ENCODE measurements at regions not wholly inside any gene's neighbourhood (a gene's known extent, or its start where the extent isn't known, plus 50 kb on each side); places are given as distances from the start of the nearest gene placed in this dataset.

DNA sequence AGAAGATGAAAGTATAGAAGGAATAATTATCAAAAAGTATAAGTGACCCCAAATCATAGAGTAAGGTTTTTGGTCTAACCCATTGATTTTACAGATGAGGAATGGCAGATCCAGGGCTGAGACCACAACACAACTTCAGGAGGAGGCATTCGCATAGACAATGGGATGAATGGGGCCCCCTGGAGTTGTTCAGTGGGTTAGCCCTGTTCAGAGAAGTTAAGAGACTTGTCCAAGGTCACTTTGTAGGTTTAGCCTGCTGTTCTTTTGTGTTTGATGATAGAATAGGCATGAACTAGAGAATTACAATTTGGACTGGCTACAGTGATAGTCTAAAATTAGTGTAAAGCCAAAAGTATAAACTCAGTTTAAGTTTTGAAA lies 233.9 kb downstream of the KCNRG start:
- no peaks in the 10 kb centered on the region for H3K4me1 ChIP-seq (ENCODE audit: insufficient read depth, low read length)

More for the DNA sequence above, 233.9 kb downstream of the KCNRG start:
- no peaks in the 10 kb centered on the region for H3K27me3 ChIP-seq (ENCODE audit: insufficient read depth, low read length)
- H4K5ac ChIP-seq (ENCODE audit: insufficient read length, low read depth, low read length): no peak overlapping the region
- WGBS (ENCODE audit: extremely low coverage, insufficient read length, low lambda C conversion rate): no CpG with 5 or more reads among the region's 1 CpG
- H3K23ac ChIP-seq (ENCODE audit: insufficient read length, low read depth, low read length): no peak overlapping the region
- no peak overlapping the region for H3T11ph ChIP-seq (ENCODE audit: low read length)
- H3K9ac ChIP-seq (ENCODE audit: extremely low read depth, insufficient read length, low read length): no peak overlapping the region
- no peaks in the 10 kb centered on the region for H3K79me2 ChIP-seq (ENCODE audit: insufficient read depth, low read length)
- no peak overlapping the region for H3K27ac Mint-ChIP-seq
- TF ChIP-seq, protein P1, sequence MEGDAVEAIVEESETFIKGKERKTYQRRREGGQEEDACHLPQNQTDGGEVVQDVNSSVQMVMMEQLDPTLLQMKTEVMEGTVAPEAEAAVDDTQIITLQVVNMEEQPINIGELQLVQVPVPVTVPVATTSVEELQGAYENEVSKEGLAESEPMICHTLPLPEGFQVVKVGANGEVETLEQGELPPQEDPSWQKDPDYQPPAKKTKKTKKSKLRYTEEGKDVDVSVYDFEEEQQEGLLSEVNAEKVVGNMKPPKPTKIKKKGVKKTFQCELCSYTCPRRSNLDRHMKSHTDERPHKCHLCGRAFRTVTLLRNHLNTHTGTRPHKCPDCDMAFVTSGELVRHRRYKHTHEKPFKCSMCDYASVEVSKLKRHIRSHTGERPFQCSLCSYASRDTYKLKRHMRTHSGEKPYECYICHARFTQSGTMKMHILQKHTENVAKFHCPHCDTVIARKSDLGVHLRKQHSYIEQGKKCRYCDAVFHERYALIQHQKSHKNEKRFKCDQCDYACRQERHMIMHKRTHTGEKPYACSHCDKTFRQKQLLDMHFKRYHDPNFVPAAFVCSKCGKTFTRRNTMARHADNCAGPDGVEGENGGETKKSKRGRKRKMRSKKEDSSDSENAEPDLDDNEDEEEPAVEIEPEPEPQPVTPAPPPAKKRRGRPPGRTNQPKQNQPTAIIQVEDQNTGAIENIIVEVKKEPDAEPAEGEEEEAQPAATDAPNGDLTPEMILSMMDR (conservative IDR thresholded peaks at IDR 0.05): no peak
- no peak overlapping the region for H3K18ac ChIP-seq (ENCODE audit: insufficient read length, low read depth, low read length)
- no peak overlapping the region for H4K8ac ChIP-seq (replicated peaks; ENCODE audit: insufficient read length, low read depth, low read length)
- no peak overlapping the region for H3K4ac ChIP-seq (ENCODE audit: low read depth, low read length)
- no peak overlapping the region for H3K56ac ChIP-seq (ENCODE audit: insufficient read length, low read depth, low read length)
- no peak overlapping the region for H4K91ac ChIP-seq (ENCODE audit: insufficient read length, low read depth, low read length)
- H3K9me3 ChIP-seq (ENCODE audit: control insufficient read depth, low read depth, low read length): no peaks in the 10 kb centered on the region
- H2BK12ac ChIP-seq (ENCODE audit: insufficient read length, low read depth, low read length): no peak overlapping the region
- H3K27me3 Mint-ChIP-seq (ENCODE audit: low read depth): peaks cover 3% of the 10 kb centered on the region
- no peak for DNase-seq
- H3K79me1 ChIP-seq (ENCODE audit: insufficient read depth, low read depth, low read length, poor library complexity, severe bottlenecking): no peaks in the 10 kb centered on the region
- H2AK5ac ChIP-seq (ENCODE audit: insufficient read length, low read length): no peak overlapping the region
- H3K23me2 ChIP-seq (ENCODE audit: insufficient read length, low read depth, low read length, poor library complexity, severe bottlenecking): no peaks in the 10 kb centered on the region
- H3K14ac ChIP-seq (ENCODE audit: insufficient read depth, low read length): no peak overlapping the region
- H3K4me3 Mint-ChIP-seq: no peak overlapping the region
- no peaks in the 10 kb centered on the region for H4K20me1 ChIP-seq (ENCODE audit: control insufficient read depth, insufficient read depth, insufficient read length)
- H2BK5ac ChIP-seq (ENCODE audit: insufficient read length, low read length): no peak overlapping the region
- H2BK120ac ChIP-seq (ENCODE audit: low read depth, low read length, poor library complexity, severe bottlenecking): no peak overlapping the region
- no peak overlapping the region for H3K27ac ChIP-seq (ENCODE audit: insufficient read length, low read depth, low read length)
- H3K36me3 Mint-ChIP-seq (ENCODE audit: insufficient read depth in 1 of 3, low read depth in 3 of 3): no peaks in the 10 kb centered on the region
- no peak overlapping the region for H2AFZ ChIP-seq (ENCODE audit: low read length)
- H3K4me2 ChIP-seq (ENCODE audit: insufficient read depth, insufficient read length, low read length): no peak overlapping the region
- peaks cover 8 to 12% of the 10 kb centered on the region in 2 experiments for H3K4me1 Mint-ChIP-seq
- H2BK20ac ChIP-seq (ENCODE audit: low read depth, low read length, poor library complexity, severe bottlenecking): no peak overlapping the region
- H3K9me3 Mint-ChIP-seq: no peaks in the 10 kb centered on the region
- no peak overlapping the region for H2BK15ac ChIP-seq (ENCODE audit: low read depth, low read length)

Data from H9 (cell line).